ENCODE measurements at regions not wholly inside any gene's neighbourhood (a gene's known extent, or its start where the extent isn't known, plus 50 kb on each side); places are given as distances from the start of the nearest gene placed in this dataset.

- peaks cover 51 to 85% (median 67%) of the 10 kb centered on the region in 10 experiments for H3K4me1 ChIP-seq
Observed at GRCh38 chr2:136215449-136215848, 97.5 kb upstream of the CXCR4 start.

GRCh38 chr2:136214307-136215200 is 96.6 kb upstream of the CXCR4 start:
- peak overlapping the region; percentile 31 to 89 (median 83) for H3K4me2 ChIP-seq
- H3K4me3 ChIP-seq, result no peak overlapping the region
- no peaks in the 10 kb centered on the region; a peak in 1 of 22 replicates for H3K36me3 ChIP-seq
- H3K4me1 ChIP-seq, result peaks cover 58 to 91% (median 73%) of the 10 kb centered on the region in 10 experiments
- no peaks in the 10 kb centered on the region for H4K20me1 ChIP-seq
- peak in 2 of 11 experiments; percentile 14 to 42; a peak in 2 of 22 replicates for TF ChIP-seq Cebpa-rat (IDR thresholded peaks at IDR 0.05)
- peaks cover 5 to 22% (median 6%) of the 10 kb centered on the region in 11 experiments; a peak in 20 of 22 replicates for H3K9me3 ChIP-seq (replicated peaks in 1 of 11)
- peak overlapping the region in 6 of 11 experiments; percentile 11 to 50 (median 23); a peak in 7 of 22 replicates for H3K9ac ChIP-seq
- peak overlapping the region; percentile 24 to 91 (median 71); a peak in 21 of 22 replicates for H3K27ac ChIP-seq
- H3K27me3 ChIP-seq, result no peaks in the 10 kb centered on the region

More at GRCh38 chr2:136215449-136215848, 97.5 kb upstream of the CXCR4 start:
- peak overlapping the region in 5 of 11 experiments; percentile 4 to 86 (median 73); a peak in 5 of 22 replicates for H3K4me2 ChIP-seq
- no peak for TF ChIP-seq Cebpa-rat (IDR thresholded peaks at IDR 0.05)
- H3K27me3 ChIP-seq, result no peaks in the 10 kb centered on the region
- no peak overlapping the region for H3K27ac ChIP-seq
- no peak overlapping the region for H3K9ac ChIP-seq
- H3K9me3 ChIP-seq (replicated peaks in 1 of 11), result peaks cover 0 to 15% (median 0%) of the 10 kb centered on the region in 11 experiments; a peak in 5 of 22 replicates
- no peaks in the 10 kb centered on the region for H4K20me1 ChIP-seq
- H3K36me3 ChIP-seq, result no peaks in the 10 kb centered on the region
- H3K4me3 ChIP-seq, result no peak overlapping the region

- Histone ChIP-seq H4K20me1 (no peaks in the 10 kb centered on the region), H3K27ac (peak overlapping the region; percentile 24 to 91 (median 71); a peak in 21 of 22 replicates), H3K4me3 (no peak overlapping the region; a peak in 1 of 20 replicates), H3K4me1 (peaks cover 65 to 98% (median 80%) of the 10 kb centered on the region in 10 experiments), H3K9me3 (replicated peaks in 1 of 11) (peaks cover 12 to 29% (median 14%) of the 10 kb centered on the region in 11 experiments; a peak in 21 of 22 replicates), H3K27me3 (no peaks in the 10 kb centered on the region), H3K9ac (peak overlapping the region in 6 of 11 experiments; percentile 10 to 36 (median 18); a peak in 8 of 22 replicates), H3K4me2 (peak overlapping the region; percentile 31 to 89 (median 83); a peak in 21 of 22 replicates), H3K36me3 (no peaks in the 10 kb centered on the region; a peak in 3 of 22 replicates)
- no peak for TF ChIP-seq Cebpa-rat (IDR thresholded peaks at IDR 0.05)
Observed at GRCh38 chr2:136213836-136214235, 95.9 kb upstream of the CXCR4 start.

GRCh38 chr2:136212426-136213378 is 94.8 kb upstream of the CXCR4 start:
- peak overlapping the region in 2 of 11 experiments; percentile 4 to 24; a peak in 1 of 22 replicates for H3K9ac ChIP-seq
- no peak overlapping the region for H3K4me3 ChIP-seq
- H3K36me3 ChIP-seq, result no peaks in the 10 kb centered on the region; a peak in 3 of 22 replicates
- H4K20me1 ChIP-seq, result no peaks in the 10 kb centered on the region
- peaks cover 14 to 38% (median 20%) of the 10 kb centered on the region in 11 experiments; a peak in 21 of 22 replicates for H3K9me3 ChIP-seq (replicated peaks in 1 of 11)
- peak overlapping the region; percentile 9 to 91 (median 71); a peak in 15 of 22 replicates for H3K27ac ChIP-seq
- peaks cover 75 to 98% (median 88%) of the 10 kb centered on the region in 10 experiments for H3K4me1 ChIP-seq
- peak overlapping the region; percentile 50 to 89 (median 83) for H3K4me2 ChIP-seq
- no peaks in the 10 kb centered on the region for H3K27me3 ChIP-seq
- TF ChIP-seq Cebpa-rat (IDR thresholded peaks at IDR 0.05), result no peak

- H3K4me1 ChIP-seq, result peaks cover 84 to 100% (median 92%) of the 10 kb centered on the region in 10 experiments
- no peaks in the 10 kb centered on the region for H3K27me3 ChIP-seq
- H3K9me3 ChIP-seq (replicated peaks in 1 of 11), result peaks cover 14 to 38% (median 20%) of the 10 kb centered on the region in 11 experiments; a peak in 21 of 22 replicates
- TF ChIP-seq Cebpa-rat (IDR thresholded peaks at IDR 0.05), result no peak
- H3K4me3 ChIP-seq, result no peak overlapping the region
- H3K4me2 ChIP-seq, result peak overlapping the region; percentile 50 to 89 (median 83)
- H3K9ac ChIP-seq, result peak overlapping the region in 1 of 11 experiments; percentile 70; a peak in 1 of 22 replicates
- no peaks in the 10 kb centered on the region; a peak in 3 of 22 replicates for H3K36me3 ChIP-seq
- peak overlapping the region in 10 of 11 experiments; percentile 19 to 91 (median 76); a peak in 16 of 22 replicates for H3K27ac ChIP-seq
- no peaks in the 10 kb centered on the region for H4K20me1 ChIP-seq
Observed at GRCh38 chr2:136211701-136212100, 93.8 kb upstream of the CXCR4 start.

GRCh38 chr2:136210822-136211221 is 92.9 kb upstream of the CXCR4 start:
- Histone ChIP-seq H3K27ac (peak overlapping the region; percentile 34 to 91 (median 78); a peak in 20 of 22 replicates), H3K4me1 (peaks cover 93 to 100% (median 100%) of the 10 kb centered on the region in 10 experiments), H3K4me3 (peak overlapping the region in 2 of 10 experiments; percentile 23 to 36; a peak in 3 of 20 replicates), H3K4me2 (peak overlapping the region; percentile 50 to 89 (median 83)), H3K27me3 (no peaks in the 10 kb centered on the region), H4K20me1 (no peaks in the 10 kb centered on the region), H3K36me3 (no peaks in the 10 kb centered on the region; a peak in 3 of 22 replicates), H3K9ac (peak overlapping the region in 10 of 11 experiments; percentile 14 to 71 (median 62); a peak in 17 of 22 replicates), H3K9me3 (replicated peaks in 1 of 11) (peaks cover 14 to 38% (median 20%) of the 10 kb centered on the region in 11 experiments; a peak in 21 of 22 replicates)
- TF ChIP-seq Cebpa-rat (IDR thresholded peaks at IDR 0.05), result no peak

GRCh38 chr2:136210455-136210805 is 92.5 kb upstream of the CXCR4 start:
- Histone ChIP-seq H3K27me3 (no peaks in the 10 kb centered on the region), H3K4me2 (peak overlapping the region; percentile 50 to 89 (median 83)), H3K27ac (peak overlapping the region; percentile 34 to 91 (median 78); a peak in 20 of 22 replicates), H3K36me3 (no peaks in the 10 kb centered on the region; a peak in 3 of 22 replicates), H3K9me3 (replicated peaks in 1 of 11) (peaks cover 14 to 38% (median 20%) of the 10 kb centered on the region in 11 experiments; a peak in 21 of 22 replicates), H3K9ac (peak overlapping the region in 10 of 11 experiments; percentile 14 to 71 (median 62); a peak in 17 of 22 replicates), H3K4me1 (peaks cover 97 to 100% (median 100%) of the 10 kb centered on the region in 10 experiments), H4K20me1 (no peaks in the 10 kb centered on the region), H3K4me3 (peak overlapping the region in 3 of 10 experiments; percentile 23 to 40 (median 36); a peak in 4 of 20 replicates)
- TF ChIP-seq Cebpa-rat (IDR thresholded peaks at IDR 0.05), result no peak

Measured in BLaER1 treated with 17β-estradiol and CSF1 and Interleukin-3, amounts not matched to agents 10 nM and 100 nM (cell line).